CD4-positive, alpha-beta T cell (primary cell): ENCODE measurements at regions not wholly inside any gene's neighbourhood (a gene's known extent, or its start where the extent isn't known, plus 50 kb on each side); places are given as distances from the start of the nearest gene placed in this dataset.

Experiments used
- ATAC-seq: fragments of 200-7000 bp; cut with Tn5 transposase; one replicate; pipeline ENCODE4 v1.10.0; 2022; ENCODE audit warnings: mild to moderate bottlenecking; ENCODE audit not compliant: poor library complexity
- CTCF ChIA-PET: fragments of 350-600 bp; sonication (Branson Sonifier 250); formaldehyde crosslinking; loops from one replicate; lab custom pipeline; 2021; ENCODE audit warnings: antibody characterized with exemption, inconsistent platforms; lab: Charles Lee
- POLR2A ChIA-PET: fragments of 350-600 bp; sonication (Branson Sonifier 250); formaldehyde crosslinking; loops from one replicate; lab custom pipeline; 2021; ENCODE audit warnings: antibody characterized with exemption, inconsistent platforms; lab: Charles Lee
- DNase-seq, 14 experiments: peaks; one replicate each; pipeline ENCODE4 v3.0.0-alpha.2; 2013 to 2020; ENCODE audit warnings: mixed read lengths in 2 of 14
- H3K27ac ChIP-seq, 2 donors: one replicate each; pipeline versions ENCODE4 v1.5.1 to v1.7.0; 2013; ENCODE audit warnings: low read length in 2 of 2, low read depth in 1 of 2, mild to moderate bottlenecking in 1 of 2
- H3K27me3 ChIP-seq, 2 experiments: 1 replicate in 1 of 2; 2 replicates in 1 of 2; pipeline versions ENCODE4 v1.6.1 to v1.7.0; 2013; ENCODE audit warnings: low read length in 2 of 2, control low read depth in 1 of 2, mild to moderate bottlenecking in 1 of 2, moderate library complexity in 1 of 2; ENCODE audit not compliant: insufficient read depth in 2 of 2, control insufficient read depth in 1 of 2
- H3K36me3 ChIP-seq: one replicate; pipeline ENCODE4 v1.6.1; 2013; ENCODE audit warnings: low read length, control low read depth; ENCODE audit not compliant: insufficient read depth
- H3K4me1 ChIP-seq: one replicate; pipeline ENCODE4 v1.6.1; 2013; ENCODE audit warnings: low read length, control low read depth; ENCODE audit not compliant: insufficient read depth
- H3K4me3 ChIP-seq: one replicate; pipeline ENCODE4 v1.5.1; 2013; ENCODE audit warnings: mild to moderate bottlenecking, low read length, moderate library complexity
- H3K9me3 ChIP-seq, 2 experiments: 1 replicate in 1 of 2; 2 replicates in 1 of 2; pipeline versions ENCODE4 v1.6.1 to v1.7.0; 2013; ENCODE audit warnings: low read length in 2 of 2, mild to moderate bottlenecking in 2 of 2, control low read depth in 1 of 2, moderate library complexity in 1 of 2; ENCODE audit not compliant: control insufficient read depth in 1 of 2, insufficient read depth in 1 of 2
- H3K27ac Mint-ChIP-seq: one replicate; pipeline ENCODE4 v1.8.0; 2020; ENCODE audit warnings: mixed read lengths
- H3K27me3 Mint-ChIP-seq: one replicate; pipeline ENCODE4 v1.8.0; 2021; ENCODE audit warnings: mixed read lengths
- H3K36me3 Mint-ChIP-seq: one replicate; pipeline ENCODE4 v1.8.0; 2021; ENCODE audit warnings: low read depth, mixed read lengths
- H3K4me1 Mint-ChIP-seq: one replicate; pipeline ENCODE4 v1.8.0; 2021; ENCODE audit warnings: low read depth, mixed read lengths
- H3K4me3 Mint-ChIP-seq: one replicate; pipeline ENCODE4 v1.8.0; 2020; ENCODE audit warnings: mild to moderate bottlenecking, mixed read lengths
- H3K9me3 Mint-ChIP-seq: one replicate; pipeline ENCODE4 v1.8.0; 2020; ENCODE audit warnings: mixed read lengths
- CTCF ChIP-seq: fragments of 200-600 bp; IDR thresholded peaks from one replicate; pipeline ENCODE4 v1.8.0; 2022; ENCODE audit warnings: antibody characterized with exemption, mild to moderate bottlenecking
- intact Hi-C, 2 experiments: fragments of 100-400 bp; cut with DNase I in 1 of 2; cut with micrococcal nuclease in 1 of 2; formaldehyde crosslinking; loops; one replicate each; pipeline versions ENCODE4 v1.15.1 to v1.9.0; 2023 to 2025; cut with DNase I, micrococcal nuclease

DNA sequence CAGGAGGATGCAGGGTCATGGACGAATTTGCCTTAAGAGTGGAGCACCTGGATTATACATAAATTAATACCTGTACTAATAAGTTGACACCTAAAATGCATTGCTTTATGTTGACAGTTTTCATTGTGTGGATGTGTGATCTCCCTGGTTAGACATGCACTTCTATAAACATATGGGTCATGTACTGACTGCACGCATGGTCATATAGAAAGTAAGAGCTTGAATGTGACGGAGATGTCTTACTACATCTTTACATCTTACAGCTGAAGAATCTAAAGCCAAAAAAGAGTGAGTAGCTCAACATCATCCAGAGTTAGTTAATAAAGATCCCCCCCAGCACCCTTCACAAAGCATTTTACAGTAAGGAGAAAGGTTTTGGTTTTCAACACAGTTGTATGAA is 408.4 kb upstream of the JARID2 start:
- no peaks in the 10 kb centered on the region for H3K27me3 ChIP-seq
- ATAC-seq, result no peak
- intact Hi-C loops, result no loop called here
- POLR2A ChIA-PET, result no interaction called here
- no peak for TF ChIP-seq CTCF
- CTCF ChIA-PET, result no interaction called here
- no peaks in the 10 kb centered on the region for H3K27me3 Mint-ChIP-seq
- no peaks in the 10 kb centered on the region for H3K9me3 ChIP-seq
- no peaks in the 10 kb centered on the region for H3K4me1 Mint-ChIP-seq
- no peak for DNase-seq
- H3K9me3 Mint-ChIP-seq, result no peaks in the 10 kb centered on the region
- no peaks in the 10 kb centered on the region for H3K36me3 ChIP-seq
- H3K36me3 Mint-ChIP-seq, result no peaks in the 10 kb centered on the region
- H3K27ac ChIP-seq, result no peak overlapping the region
- H3K4me1 ChIP-seq, result no peaks in the 10 kb centered on the region
- no peak overlapping the region for H3K4me3 Mint-ChIP-seq
- H3K27ac Mint-ChIP-seq, result no peak overlapping the region
- H3K4me3 ChIP-seq, result no peak overlapping the region

DNA sequence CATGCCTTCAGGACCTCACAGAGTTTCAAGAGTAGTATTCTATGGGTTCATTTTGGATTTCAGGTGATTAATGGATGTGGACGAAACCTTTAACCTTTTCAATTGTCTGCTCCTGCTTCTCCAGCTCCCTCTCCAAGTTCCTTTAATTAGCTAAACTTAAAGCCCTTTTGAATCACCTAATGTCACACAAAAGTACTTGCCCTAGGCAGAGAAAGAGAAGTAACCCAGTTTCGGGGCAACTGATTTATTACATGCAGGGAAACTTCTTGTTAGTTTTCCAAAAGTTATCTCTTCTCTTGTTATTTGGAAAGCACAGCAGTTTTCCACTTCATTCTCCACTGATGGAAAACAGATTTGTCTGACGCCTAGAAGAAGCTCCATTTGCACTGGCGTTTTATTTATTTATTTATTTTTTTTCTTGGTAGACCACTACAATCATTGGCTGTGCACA is 407.7 kb upstream of the JARID2 start:
- Histone ChIP-seq H3K9me3 (no peaks in the 10 kb centered on the region), H3K27me3 (no peaks in the 10 kb centered on the region), H3K36me3 (no peaks in the 10 kb centered on the region), H3K4me1 (no peaks in the 10 kb centered on the region), H3K27ac (no peak overlapping the region), H3K4me3 (no peak overlapping the region)
- H3K36me3 Mint-ChIP-seq, result no peaks in the 10 kb centered on the region
- no peak overlapping the region for H3K4me3 Mint-ChIP-seq
- no peak for ATAC-seq
- H3K27ac Mint-ChIP-seq, result no peak overlapping the region
- H3K27me3 Mint-ChIP-seq, result no peaks in the 10 kb centered on the region
- TF ChIP-seq CTCF, result no peak
- no peak for DNase-seq
- CTCF ChIA-PET, result no interaction called here
- no peaks in the 10 kb centered on the region for H3K9me3 Mint-ChIP-seq
- POLR2A ChIA-PET, result no interaction called here
- intact Hi-C loops, result no loop called here
- no peaks in the 10 kb centered on the region for H3K4me1 Mint-ChIP-seq

GRCh38 chr6:14841901-14842421 is 403.9 kb upstream of the JARID2 start:
- no peaks in the 10 kb centered on the region for H3K27me3 Mint-ChIP-seq
- H3K4me3 Mint-ChIP-seq, result no peak overlapping the region
- POLR2A ChIA-PET, result no interaction called here
- no peak overlapping the region for H3K4me3 ChIP-seq
- DNase-seq (no peak), ATAC-seq (no peak)
- H3K36me3 Mint-ChIP-seq, result no peaks in the 10 kb centered on the region
- TF ChIP-seq CTCF, result no peak
- CTCF ChIA-PET, result no interaction called here
- no peaks in the 10 kb centered on the region for H3K9me3 Mint-ChIP-seq
- no peaks in the 10 kb centered on the region for H3K4me1 Mint-ChIP-seq
- no peaks in the 10 kb centered on the region for H3K4me1 ChIP-seq
- no peaks in the 10 kb centered on the region for H3K36me3 ChIP-seq
- no peaks in the 10 kb centered on the region for H3K9me3 ChIP-seq
- intact Hi-C loops, result no loop called here
- no peak overlapping the region for H3K27ac Mint-ChIP-seq
- no peak overlapping the region for H3K27ac ChIP-seq
- H3K27me3 ChIP-seq, result no peaks in the 10 kb centered on the region
